Tibial artery (tissue), 4 donors: ENCODE measurements at regions not wholly inside any gene's neighbourhood (a gene's known extent, or its start where the extent isn't known, plus 50 kb on each side); places are given as distances from the start of the nearest gene placed in this dataset.

Source experiments
- DNase-seq, 2 donors: peaks; one replicate each; pipeline ENCODE4 v3.0.0-alpha.2; 2019
- H3K27ac ChIP-seq, 2 donors: fragments of 200-600 bp; sonication (generic) in 1 of 2; 1 replicate in 1 of 2; 2 replicates in 1 of 2; pipeline ENCODE4 v1.5.1; 2018 to 2019; ENCODE audit warnings: mild to moderate bottlenecking in 1 of 2
- H3K27me3 ChIP-seq, 2 donors: fragments of 200-600 bp; sonication (generic) in 1 of 2; one replicate each; pipeline versions ENCODE4 v1.5.1 to v1.6.0; 2016 to 2019
- H3K36me3 ChIP-seq, 3 donors: fragments of 200-600 bp; sonication (generic) in 2 of 3; one replicate each; pipeline ENCODE4 v1.5.1; 2016 to 2019; ENCODE audit warnings: mild to moderate bottlenecking in 2 of 3
- H3K4me1 ChIP-seq, 4 donors: fragments of 200-600 bp; sonication (generic) in 2 of 4; 1 replicate in 3 of 4; 2 replicates in 1 of 4; pipeline ENCODE4 v1.5.1; 2016 to 2019
- H3K4me3 ChIP-seq, 2 donors: fragments of 200-600 bp; sonication (generic) in 1 of 2; 1 replicate in 1 of 2; 2 replicates in 1 of 2; pipeline ENCODE4 v1.5.1; 2018 to 2019; ENCODE audit warnings: mild to moderate bottlenecking in 2 of 2
- H3K9me3 ChIP-seq, 3 donors: fragments of 200-600 bp; sonication (generic) in 1 of 3; one replicate each; pipeline ENCODE4 v1.5.1; 2016 to 2019
- intact Hi-C: fragments of 100-400 bp; cut with DNase I; formaldehyde crosslinking; loops from one replicate; pipeline ENCODE4 v1.15.0; 2023; ENCODE audit warnings: low total_unique reads
- TF ChIP-seq, protein P1 (sequence below), 2 experiments: fragments of 200-600 bp in 1 of 2; fragments of 450-650 bp in 1 of 2; IDR thresholded peaks; one replicate each; pipeline ENCODE4 v1.5.1; 2017 to 2019; ENCODE audit warnings: antibody characterized with exemption in 2 of 2, mild to moderate bottlenecking in 1 of 2, moderate library complexity in 1 of 2

DNA sequence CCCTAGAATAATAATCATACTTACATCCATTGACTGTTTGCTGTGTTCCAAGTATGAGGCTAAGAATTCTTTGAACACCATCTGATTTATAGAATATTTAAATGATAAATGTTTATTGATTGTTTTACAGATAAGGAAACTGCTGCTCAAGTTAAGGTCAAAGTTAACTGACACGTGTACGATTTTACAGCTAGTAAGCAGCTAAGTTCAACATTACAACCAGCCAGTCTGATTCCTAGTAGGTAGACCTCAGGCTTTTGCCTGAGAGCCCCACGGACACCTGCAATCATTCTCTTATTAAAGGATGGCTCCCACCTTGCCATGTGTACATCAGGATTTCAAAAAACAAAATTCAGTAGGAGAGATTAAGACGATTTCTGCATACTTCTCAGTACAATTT lies 141.9 kb downstream of the SPRY2 start:
- intact Hi-C loops = no loop called here
- TF ChIP-seq, protein P1, sequence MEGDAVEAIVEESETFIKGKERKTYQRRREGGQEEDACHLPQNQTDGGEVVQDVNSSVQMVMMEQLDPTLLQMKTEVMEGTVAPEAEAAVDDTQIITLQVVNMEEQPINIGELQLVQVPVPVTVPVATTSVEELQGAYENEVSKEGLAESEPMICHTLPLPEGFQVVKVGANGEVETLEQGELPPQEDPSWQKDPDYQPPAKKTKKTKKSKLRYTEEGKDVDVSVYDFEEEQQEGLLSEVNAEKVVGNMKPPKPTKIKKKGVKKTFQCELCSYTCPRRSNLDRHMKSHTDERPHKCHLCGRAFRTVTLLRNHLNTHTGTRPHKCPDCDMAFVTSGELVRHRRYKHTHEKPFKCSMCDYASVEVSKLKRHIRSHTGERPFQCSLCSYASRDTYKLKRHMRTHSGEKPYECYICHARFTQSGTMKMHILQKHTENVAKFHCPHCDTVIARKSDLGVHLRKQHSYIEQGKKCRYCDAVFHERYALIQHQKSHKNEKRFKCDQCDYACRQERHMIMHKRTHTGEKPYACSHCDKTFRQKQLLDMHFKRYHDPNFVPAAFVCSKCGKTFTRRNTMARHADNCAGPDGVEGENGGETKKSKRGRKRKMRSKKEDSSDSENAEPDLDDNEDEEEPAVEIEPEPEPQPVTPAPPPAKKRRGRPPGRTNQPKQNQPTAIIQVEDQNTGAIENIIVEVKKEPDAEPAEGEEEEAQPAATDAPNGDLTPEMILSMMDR (IDR thresholded peaks at IDR 0.05) = no peak
- H3K4me1 ChIP-seq = peaks cover 0 to 12% (median 0%) of the 10 kb centered on the region in 4 donors

DNA sequence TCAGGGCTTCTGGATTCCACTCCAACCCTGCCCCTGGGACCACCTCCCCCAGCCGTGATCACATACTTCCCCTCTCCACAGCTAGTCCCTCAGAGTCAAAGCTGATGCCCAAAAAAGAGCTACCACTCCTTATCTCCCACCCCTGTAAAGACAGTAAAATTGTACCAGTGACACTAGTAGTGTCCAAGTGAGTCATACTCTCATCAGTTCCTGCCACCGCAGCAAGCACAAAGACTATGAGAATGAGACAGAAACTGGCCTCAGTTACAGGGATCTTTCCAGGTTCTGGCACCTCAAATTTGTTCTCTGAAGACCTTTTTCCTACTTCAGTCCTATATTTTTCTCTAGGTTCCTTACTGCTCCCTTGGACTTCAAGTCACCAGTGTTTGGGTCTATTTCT lies 144.2 kb downstream of the SPRY2 start:
- Histone ChIP-seq H3K27me3 (no peaks in the 10 kb centered on the region), H3K4me1 (peaks cover 0 to 12% (median 0%) of the 10 kb centered on the region in 4 donors), H3K4me3 (no peak overlapping the region), H3K36me3 (no peaks in the 10 kb centered on the region), H3K27ac (no peak overlapping the region), H3K9me3 (no peaks in the 10 kb centered on the region)
- DNase-seq = no peak
- intact Hi-C loops = no loop called here
- TF ChIP-seq, protein P1 (IDR thresholded peaks at IDR 0.05) = no peak

More for the DNA sequence above, 141.9 kb downstream of the SPRY2 start:
- DNase-seq = no peak
- no peaks in the 10 kb centered on the region for H3K36me3 ChIP-seq
- H3K4me3 ChIP-seq = no peak overlapping the region
- H3K9me3 ChIP-seq = no peaks in the 10 kb centered on the region
- H3K27ac ChIP-seq = no peak overlapping the region
- no peaks in the 10 kb centered on the region for H3K27me3 ChIP-seq

DNA sequence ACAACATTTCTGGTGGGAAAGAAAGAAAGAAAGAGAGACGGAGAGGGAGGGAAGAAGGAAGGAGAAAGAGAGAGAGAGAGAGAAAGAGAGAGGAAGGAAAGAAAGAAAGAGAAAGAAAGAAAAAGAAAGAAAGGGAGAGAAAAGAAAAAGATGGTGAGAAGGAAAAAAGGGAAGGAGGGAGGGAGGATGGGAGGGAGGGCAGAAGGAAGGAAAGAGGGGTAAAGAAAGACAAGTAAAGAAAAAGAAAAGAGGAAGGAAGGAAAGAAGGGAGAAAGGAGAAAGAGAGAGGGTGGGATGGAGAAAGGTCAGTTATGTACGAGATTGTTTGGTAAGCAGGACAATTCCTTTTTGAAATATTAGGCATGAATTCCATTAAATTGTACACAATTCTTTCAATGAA lies 145.3 kb downstream of the SPRY2 start:
- TF ChIP-seq, protein P1 (IDR thresholded peaks at IDR 0.05) = no peak
- Histone ChIP-seq H3K4me3 (no peak overlapping the region), H3K9me3 (no peaks in the 10 kb centered on the region), H3K36me3 (no peaks in the 10 kb centered on the region), H3K27ac (no peak overlapping the region), H3K27me3 (no peaks in the 10 kb centered on the region), H3K4me1 (peaks cover 0 to 12% (median 0%) of the 10 kb centered on the region in 4 donors)
- no peak for DNase-seq
- intact Hi-C loops = no loop called here

DNA sequence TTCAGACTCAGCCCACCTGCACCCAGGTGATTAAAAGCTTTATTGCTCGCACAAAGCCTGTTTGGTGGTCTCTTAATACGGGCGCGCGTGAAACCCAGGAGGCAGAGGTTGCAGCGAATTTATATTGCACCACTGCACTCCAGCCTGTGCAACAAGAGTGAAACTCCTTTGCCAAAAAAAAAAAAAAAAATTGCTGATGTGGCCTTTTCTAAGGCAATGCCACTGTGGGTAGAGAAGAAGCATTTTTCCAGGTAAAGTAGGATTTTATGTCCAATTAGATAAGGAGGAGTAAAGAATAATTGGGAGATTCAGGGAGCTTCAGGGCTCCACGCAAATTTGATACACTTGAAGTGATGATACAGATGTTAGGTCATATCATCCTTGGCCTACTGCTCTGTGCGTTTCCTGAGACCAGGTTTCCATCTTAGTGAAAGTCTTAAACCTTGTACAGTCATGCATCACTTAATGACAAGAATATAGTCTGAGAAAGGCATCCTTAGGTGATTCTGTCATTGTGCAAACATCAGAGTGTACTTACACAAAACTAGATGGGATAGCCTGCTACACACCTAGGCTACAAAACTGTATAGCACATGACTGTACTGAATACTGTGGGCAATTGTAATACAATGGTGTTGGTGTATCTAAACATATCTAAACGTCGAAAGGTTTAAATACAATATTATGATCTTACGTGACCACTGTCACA lies 150.9 kb downstream of the SPRY2 start:
- no peak overlapping the region for H3K4me3 ChIP-seq
- H3K4me1 ChIP-seq = peaks cover 0 to 6% (median 0%) of the 10 kb centered on the region in 4 donors
- intact Hi-C loops = no loop called here
- TF ChIP-seq, protein P1 (IDR thresholded peaks at IDR 0.05) = no peak
- H3K27me3 ChIP-seq = no peaks in the 10 kb centered on the region
- no peak overlapping the region for H3K27ac ChIP-seq
- DNase-seq = no peak
- H3K36me3 ChIP-seq = no peaks in the 10 kb centered on the region
- H3K9me3 ChIP-seq = no peaks in the 10 kb centered on the region

DNA sequence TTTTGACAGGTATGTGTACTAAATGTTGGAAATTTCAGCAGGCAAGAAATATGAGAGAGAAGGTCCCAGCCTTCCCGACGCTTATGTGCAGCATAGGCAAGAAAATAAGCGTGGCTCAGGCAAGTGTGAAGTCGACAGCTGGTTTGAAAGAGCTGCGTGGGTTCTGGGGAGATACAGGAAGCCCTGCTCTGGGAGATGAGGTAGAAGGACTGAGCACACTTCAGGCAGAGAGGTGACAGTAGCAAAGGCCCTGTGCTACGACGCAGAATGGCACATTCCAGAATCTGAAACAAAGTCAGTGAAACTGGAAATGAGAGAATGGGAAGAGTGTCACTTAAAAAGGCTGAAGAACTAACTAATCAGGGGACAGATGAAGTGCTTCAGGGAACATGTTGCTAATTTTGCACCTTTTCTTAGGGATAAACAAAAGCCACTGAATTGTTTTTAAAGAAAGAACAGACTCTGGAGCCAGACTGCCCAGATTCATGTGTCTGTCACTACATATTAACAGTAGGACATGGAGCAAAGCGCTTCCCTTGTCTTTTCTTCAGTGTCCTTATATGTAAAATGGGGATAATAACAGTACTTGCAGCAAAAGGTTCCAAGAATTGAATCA lies 160.1 kb downstream of the SPRY2 start:
- H3K27ac ChIP-seq = no peak overlapping the region

More for the DNA sequence above, 160.1 kb downstream of the SPRY2 start:
- Histone ChIP-seq H3K9me3 (no peaks in the 10 kb centered on the region), H3K4me3 (no peak overlapping the region), H3K4me1 (no peaks in the 10 kb centered on the region), H3K36me3 (no peaks in the 10 kb centered on the region), H3K27me3 (no peaks in the 10 kb centered on the region)
- intact Hi-C loops = no loop called here
- TF ChIP-seq, protein P1 (IDR thresholded peaks at IDR 0.05) = no peak
- no peak for DNase-seq
